B cell (primary cell): ENCODE measurements at regions not wholly inside any gene's neighbourhood (a gene's known extent, or its start where the extent isn't known, plus 50 kb on each side); places are given as distances from the start of the nearest gene placed in this dataset.

Source experiments
- ATAC-seq: fragments of 200-7000 bp; cut with Tn5 transposase; one replicate; pipeline ENCODE4 v1.10.0; 2021; ENCODE audit warnings: low read depth, mild to moderate bottlenecking, moderate number of reproducible peaks, moderate library complexity
- CTCF ChIA-PET: fragments of 350-600 bp; sonication (Branson Sonifier 250); formaldehyde crosslinking; loops from one replicate; lab custom pipeline; 2021; ENCODE audit warnings: antibody characterized with exemption, inconsistent platforms; lab: Charles Lee
- POLR2A ChIA-PET: fragments of 350-600 bp; sonication (Branson Sonifier 250); formaldehyde crosslinking; loops from one replicate; lab custom pipeline; 2021; ENCODE audit warnings: antibody characterized with exemption; lab: Charles Lee
- DNase-seq: peaks from one replicate; pipeline ENCODE4 v3.0.0; 2013
- H2AFZ ChIP-seq: 2 replicates; pipeline ENCODE4 v1.6.1; 2012; ENCODE audit warnings: mild to moderate bottlenecking, low read depth, low read length; ENCODE audit not compliant: insufficient read depth, poor library complexity, severe bottlenecking
- H3K27ac ChIP-seq, 2 donors: 1 replicate in 1 of 2; 2 replicates in 1 of 2; pipeline ENCODE4 v1.5.1; 2012 to 2013; ENCODE audit warnings: low read length in 2 of 2, mild to moderate bottlenecking in 2 of 2, moderate library complexity in 1 of 2
- H3K27me3 ChIP-seq, 4 experiments: fragments of 200-600 bp in 1 of 4; sonication (generic) in 1 of 4; replicated peaks in 1 of 4; 1 replicate in 2 of 4; 2 replicates in 2 of 4; pipeline versions ENCODE4 v1.6.1 to v1.7.0; 2013 to 2016; ENCODE audit warnings: low read length in 3 of 4, mild to moderate bottlenecking in 2 of 4, mixed read lengths in 1 of 4, moderate library complexity in 1 of 4; ENCODE audit not compliant: insufficient read depth in 4 of 4, control insufficient read depth in 3 of 4; ENCODE audit errors: control extremely low read depth in 1 of 4
- H3K36me3 ChIP-seq, 2 experiments: replicated peaks in 1 of 2; 1 replicate in 1 of 2; 2 replicates in 1 of 2; pipeline versions ENCODE4 v1.6.1 to v1.7.1; 2013; ENCODE audit warnings: low read length in 1 of 2; ENCODE audit not compliant: insufficient read depth in 2 of 2, control insufficient read depth in 1 of 2; ENCODE audit errors: control extremely low read depth in 1 of 2, extremely low read depth in 1 of 2
- H3K4me1 ChIP-seq, 2 donors: fragments of 200-600 bp in 1 of 2; sonication (generic) in 1 of 2; 1 replicate in 1 of 2; 2 replicates in 1 of 2; pipeline versions ENCODE4 v1.5.1 to v1.6.1; 2013 to 2017; ENCODE audit warnings: low read length in 2 of 2; ENCODE audit not compliant: control insufficient read depth in 2 of 2, insufficient read depth in 2 of 2
- H3K4me2 ChIP-seq: replicated peaks from 2 replicates; pipeline ENCODE3; 2012; ENCODE audit warnings: mild to moderate bottlenecking, low read depth, low read length; ENCODE audit not compliant: poor library complexity, severe bottlenecking
- H3K4me3 ChIP-seq, 5 experiments: fragments of 200-600 bp in 1 of 5; sonication (generic) in 1 of 5; 1 replicate in 3 of 5; 2 replicates in 2 of 5; pipeline versions ENCODE4 v1.5.1 to v1.7.0; 2011 to 2016; ENCODE audit warnings: low read length in 4 of 5, mild to moderate bottlenecking in 4 of 5, low read depth in 2 of 5, control low read depth in 1 of 5, moderate library complexity in 1 of 5; ENCODE audit not compliant: insufficient read depth in 1 of 5; ENCODE audit errors: control extremely low read depth in 1 of 5, extremely low read depth in 1 of 5
- H3K79me2 ChIP-seq: fragments of 200-600 bp; sonication (generic); one replicate; pipeline ENCODE4 v1.6.0; 2016; ENCODE audit warnings: low read length; ENCODE audit not compliant: control insufficient read depth, insufficient read depth
- H3K9ac ChIP-seq: fragments of 200-600 bp; sonication (generic); 2 replicates; pipeline ENCODE4 v1.6.1; 2017; ENCODE audit warnings: mild to moderate bottlenecking, low read length, moderate library complexity
- H3K9me3 ChIP-seq, 3 donors: one replicate each; pipeline versions ENCODE4 v1.6.1 to v1.7.1; 2013; ENCODE audit warnings: low read length in 2 of 3; ENCODE audit not compliant: control insufficient read depth in 2 of 3, insufficient read depth in 1 of 3; ENCODE audit errors: control extremely low read depth in 1 of 3
- H4K20me1 ChIP-seq: 2 replicates; pipeline ENCODE4 v1.6.0; 2012; ENCODE audit warnings: mild to moderate bottlenecking, low read length; ENCODE audit not compliant: insufficient read depth, control insufficient read depth, poor library complexity, severe bottlenecking
- H3K27ac Mint-ChIP-seq: one replicate; pipeline ENCODE4 v1.8.0; 2021; ENCODE audit warnings: mixed read lengths
- H3K27me3 Mint-ChIP-seq: one replicate; pipeline ENCODE4 v1.8.0; 2021; ENCODE audit warnings: mixed read lengths
- H3K4me1 Mint-ChIP-seq: one replicate; pipeline ENCODE4 v1.8.0; 2021; ENCODE audit warnings: mixed read lengths
- H3K4me3 Mint-ChIP-seq: one replicate; pipeline ENCODE4 v1.8.0; 2021; ENCODE audit warnings: mixed read lengths
- H3K9me3 Mint-ChIP-seq: one replicate; pipeline ENCODE4 v1.8.0; 2022; ENCODE audit warnings: mixed read lengths; ENCODE audit not compliant: insufficient read depth
- CTCF ChIP-seq: fragments of 200-600 bp; IDR thresholded peaks from one replicate; pipeline ENCODE4 v1.8.0; 2022; ENCODE audit warnings: antibody characterized with exemption, mild to moderate bottlenecking
- EZH2 ChIP-seq: IDR thresholded peaks from 2 replicates; pipeline ENCODE4 v1.6.1; 2012; ENCODE audit warnings: borderline replicate concordance, low read depth, mild to moderate bottlenecking, moderate library complexity, low read length; ENCODE audit not compliant: insufficient read depth, poor library complexity, severe bottlenecking
- WGBS: methylation state at CpG from one replicate; pipeline ENCODE4 v1.1.5; 2013; ENCODE audit warnings: missing lambda C conversion rate; ENCODE audit not compliant: insufficient coverage; 5-methylcytosine and 5-hydroxymethylcytosine counted together
- intact Hi-C: fragments of 100-400 bp; cut with micrococcal nuclease; formaldehyde crosslinking; loops from one replicate; pipeline ENCODE4 v1.10.0; 2022

GRCh38 chr13:100859861-100860260 is 185.3 kb upstream of the TMTC4 start:
- CTCF ChIA-PET: no interaction called here
- POLR2A ChIA-PET: no interaction called here
- no peak for TF ChIP-seq CTCF
- TF ChIP-seq EZH2: no peak
- Histone ChIP-seq H2AFZ (no peak overlapping the region), H3K9ac (no peak overlapping the region), H3K9me3 (no peaks in the 10 kb centered on the region), H3K36me3 (no peaks in the 10 kb centered on the region), H3K27me3 (no peaks in the 10 kb centered on the region), H3K4me1 (no peaks in the 10 kb centered on the region), H3K4me3 (no peak overlapping the region), H3K4me2 (no peak overlapping the region), H3K79me2 (no peaks in the 10 kb centered on the region), H4K20me1 (no peaks in the 10 kb centered on the region), H3K27ac (no peak overlapping the region)
- intact Hi-C loops: no loop called here
- WGBS: 96% methylated on average over 5 of the region's 5 CpGs
- no peaks in the 10 kb centered on the region for H3K27me3 Mint-ChIP-seq
- ATAC-seq: no peak
- H3K27ac Mint-ChIP-seq: no peak overlapping the region
- H3K4me1 Mint-ChIP-seq: no peaks in the 10 kb centered on the region
- DNase-seq: no peak
- H3K4me3 Mint-ChIP-seq: no peak overlapping the region
- H3K9me3 Mint-ChIP-seq: peaks cover 1% of the 10 kb centered on the region

GRCh38 chr13:100855151-100855550 is 180.6 kb upstream of the TMTC4 start:
- H3K4me1 ChIP-seq: no peaks in the 10 kb centered on the region
- no peak overlapping the region for H3K4me3 Mint-ChIP-seq
- H3K9me3 ChIP-seq: no peaks in the 10 kb centered on the region
- no peaks in the 10 kb centered on the region for H3K27me3 ChIP-seq
- no peaks in the 10 kb centered on the region for H3K9me3 Mint-ChIP-seq
- ATAC-seq (no peak), DNase-seq (no peak)
- ChIA-PET CTCF (no interaction called here), POLR2A (no interaction called here)
- H2AFZ ChIP-seq: no peak overlapping the region
- TF ChIP-seq EZH2 (no peak), CTCF (no peak)
- intact Hi-C loops: no loop called here
- WGBS: 97% methylated on average over 3 of the region's 4 CpGs
- no peaks in the 10 kb centered on the region for H3K27me3 Mint-ChIP-seq
- no peaks in the 10 kb centered on the region for H3K36me3 ChIP-seq
- no peak overlapping the region for H3K27ac Mint-ChIP-seq
- H3K4me2 ChIP-seq: no peak overlapping the region
- H3K27ac ChIP-seq: no peak overlapping the region
- H3K4me1 Mint-ChIP-seq: no peaks in the 10 kb centered on the region
- H3K9ac ChIP-seq: no peak overlapping the region
- no peaks in the 10 kb centered on the region for H4K20me1 ChIP-seq
- H3K4me3 ChIP-seq: no peak overlapping the region
- no peaks in the 10 kb centered on the region for H3K79me2 ChIP-seq
